ENCODE measurements at regions not wholly inside any gene's neighbourhood (a gene's known extent, or its start where the extent isn't known, plus 50 kb on each side); places are given as distances from the start of the nearest gene placed in this dataset.

- DNase-seq = no peak
Observed at GRCh38 chr22:47740109-47740805, 977.8 kb downstream of the TBC1D22A start.

- no peak for DNase-seq
Observed at GRCh38 chr22:47739291-47740015, 977.0 kb downstream of the TBC1D22A start.

- no peak for DNase-seq
Observed at GRCh38 chr22:47738472-47739013, 976.1 kb downstream of the TBC1D22A start.

- DNase-seq = no peak
Observed at GRCh38 chr22:47736186-47737034, 974.0 kb downstream of the TBC1D22A start.

GRCh38 chr22:47734511-47734910, 972.1 kb downstream of the TBC1D22A start:
- DNase-seq = no peak

- no peak for DNase-seq
Observed at GRCh38 chr22:47727641-47728040, 965.2 kb downstream of the TBC1D22A start.

GRCh38 chr22:47724751-47725150, 962.3 kb downstream of the TBC1D22A start:
- DNase-seq = no peak

GRCh38 chr22:47724030-47724429, 961.6 kb downstream of the TBC1D22A start:
- no peak for DNase-seq

GRCh38 chr22:47718337-47718736, 955.9 kb downstream of the TBC1D22A start:
- no peak for DNase-seq

- no peak for DNase-seq
Observed at GRCh38 chr22:47716890-47717615, 954.6 kb downstream of the TBC1D22A start.

- no peak for DNase-seq
Observed at GRCh38 chr22:47715866-47716578, 953.6 kb downstream of the TBC1D22A start.

GRCh38 chr22:47713941-47714340, 951.5 kb downstream of the TBC1D22A start:
- no peak for DNase-seq

- DNase-seq = no peak
Observed at GRCh38 chr22:47710135-47710534, 947.7 kb downstream of the TBC1D22A start.

GRCh38 chr22:47705350-47705749, 942.9 kb downstream of the TBC1D22A start:
- no peak for DNase-seq

- no peak for DNase-seq
Observed at GRCh38 chr22:47698906-47699305, 936.5 kb downstream of the TBC1D22A start.

- DNase-seq = no peak
Observed at GRCh38 chr22:47697861-47698260, 935.4 kb downstream of the TBC1D22A start.

- DNase-seq = no peak
Observed at GRCh38 chr22:47696776-47697175, 934.3 kb downstream of the TBC1D22A start.

- no peak for DNase-seq
Observed at GRCh38 chr22:47695176-47695575, 932.7 kb downstream of the TBC1D22A start.

GRCh38 chr22:47694536-47695130, 932.2 kb downstream of the TBC1D22A start:
- no peak for DNase-seq

- DNase-seq = no peak
Observed at GRCh38 chr22:47693606-47694005, 931.2 kb downstream of the TBC1D22A start.

GRCh38 chr22:47692811-47693210, 930.4 kb downstream of the TBC1D22A start:
- no peak for DNase-seq

Data from NCI-H1417 treated with DMSO at 0.1 percent for 48 hours (cell line).